CD4-positive, CD25-positive, alpha-beta regulatory T cell (primary cell): ENCODE measurements at regions not wholly inside any gene's neighbourhood (a gene's known extent, or its start where the extent isn't known, plus 50 kb on each side); places are given as distances from the start of the nearest gene placed in this dataset.

Experiments used
- ATAC-seq, 2 donors: fragments of 150-1000 bp; cut with Tn5 transposase; one replicate each; pipeline ENCODE4 v1.10.0; 2021; ENCODE audit warnings: low read depth in 2 of 2, moderate number of reproducible peaks in 2 of 2, moderate library complexity in 1 of 2
- DNase-seq, 3 donors: peaks; one replicate each; pipeline versions ENCODE4 v3.0.0 to v3.0.0-alpha.2; 2012 to 2022; ENCODE audit warnings: mixed read lengths in 1 of 3
- H3K27ac ChIP-seq: one replicate; pipeline ENCODE4 v1.7.0; 2013; ENCODE audit warnings: mild to moderate bottlenecking, low read length; ENCODE audit not compliant: insufficient read depth, poor library complexity, severe bottlenecking
- H3K27me3 ChIP-seq: one replicate; pipeline ENCODE4 v1.7.0; 2013; ENCODE audit warnings: low read length; ENCODE audit not compliant: control insufficient read depth, insufficient read depth
- H3K36me3 ChIP-seq: one replicate; pipeline ENCODE4 v1.7.0; 2013; ENCODE audit warnings: mild to moderate bottlenecking, low read length, moderate library complexity; ENCODE audit not compliant: control insufficient read depth, insufficient read depth
- H3K4me1 ChIP-seq: 2 replicates; pipeline ENCODE4 v1.7.0; 2013; ENCODE audit warnings: mild to moderate bottlenecking, low read length; ENCODE audit not compliant: insufficient read depth, control insufficient read depth, poor library complexity, severe bottlenecking
- H3K4me3 ChIP-seq: one replicate; pipeline ENCODE4 v1.7.0; 2013; ENCODE audit warnings: low read depth, mild to moderate bottlenecking, low read length, moderate library complexity
- H3K9me3 ChIP-seq, 2 experiments: 1 replicate in 1 of 2; 2 replicates in 1 of 2; pipeline ENCODE4 v1.7.0; 2013; ENCODE audit warnings: low read length in 2 of 2, mild to moderate bottlenecking in 1 of 2, moderate library complexity in 1 of 2; ENCODE audit not compliant: control insufficient read depth in 2 of 2
- H3K27ac Mint-ChIP-seq, 3 donors: one replicate each; pipeline ENCODE4 v1.8.0; 2020 to 2022; ENCODE audit warnings: mild to moderate bottlenecking in 3 of 3, mixed read lengths in 3 of 3, moderate library complexity in 2 of 3
- H3K27me3 Mint-ChIP-seq: one replicate; pipeline ENCODE4 v1.8.0; 2022; ENCODE audit warnings: mild to moderate bottlenecking, mixed read lengths
- H3K36me3 Mint-ChIP-seq: one replicate; pipeline ENCODE4 v1.8.0; 2020; ENCODE audit warnings: mixed read lengths
- H3K4me1 Mint-ChIP-seq, 4 donors: one replicate each; pipeline ENCODE4 v1.8.0; 2020 to 2022; ENCODE audit warnings: mixed read lengths in 4 of 4, mild to moderate bottlenecking in 1 of 4
- H3K4me3 Mint-ChIP-seq, 4 donors: one replicate each; pipeline ENCODE4 v1.8.0; 2020 to 2022; ENCODE audit warnings: mild to moderate bottlenecking in 4 of 4, mixed read lengths in 4 of 4, moderate library complexity in 3 of 4
- H3K9me3 Mint-ChIP-seq, 7 donors: one replicate each; pipeline ENCODE4 v1.8.0; 2020 to 2022; ENCODE audit warnings: mixed read lengths in 7 of 7, mild to moderate bottlenecking in 3 of 7, moderate library complexity in 2 of 7

DNA sequence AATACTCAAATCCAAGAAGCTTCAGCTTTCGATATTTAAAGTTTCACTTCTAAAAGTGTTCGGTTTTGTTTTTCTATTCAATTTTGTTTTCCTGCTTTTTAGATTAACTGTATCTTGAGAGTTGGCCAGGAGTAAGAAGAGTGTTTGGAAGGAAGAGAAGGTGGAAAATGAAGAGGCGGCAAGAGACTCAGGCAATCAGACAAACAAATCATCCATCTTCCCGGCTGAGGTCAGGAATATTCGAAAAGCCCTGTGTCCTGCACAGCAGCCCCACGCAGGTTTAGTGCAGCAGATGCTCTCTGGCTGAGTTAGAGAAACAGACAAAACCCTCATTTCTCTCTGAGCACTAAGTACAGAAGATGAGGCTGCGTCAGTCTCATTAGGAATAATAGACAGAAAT is 330.3 kb upstream of the NOCT start:
- DNase-seq (no peak), ATAC-seq (no peak)
- Mint-ChIP-seq H3K27ac (no peak overlapping the region), H3K4me1 (no peaks in the 10 kb centered on the region), H3K36me3 (no peaks in the 10 kb centered on the region), H3K27me3 (peaks cover 11% of the 10 kb centered on the region), H3K4me3 (no peak overlapping the region), H3K9me3 (peaks cover 0 to 2% (median 0%) of the 10 kb centered on the region in 7 donors)
- Histone ChIP-seq H3K4me1 (no peaks in the 10 kb centered on the region), H3K27ac (no peak overlapping the region), H3K4me3 (no peak overlapping the region), H3K27me3 (no peaks in the 10 kb centered on the region), H3K9me3 (no peaks in the 10 kb centered on the region), H3K36me3 (no peaks in the 10 kb centered on the region)

DNA sequence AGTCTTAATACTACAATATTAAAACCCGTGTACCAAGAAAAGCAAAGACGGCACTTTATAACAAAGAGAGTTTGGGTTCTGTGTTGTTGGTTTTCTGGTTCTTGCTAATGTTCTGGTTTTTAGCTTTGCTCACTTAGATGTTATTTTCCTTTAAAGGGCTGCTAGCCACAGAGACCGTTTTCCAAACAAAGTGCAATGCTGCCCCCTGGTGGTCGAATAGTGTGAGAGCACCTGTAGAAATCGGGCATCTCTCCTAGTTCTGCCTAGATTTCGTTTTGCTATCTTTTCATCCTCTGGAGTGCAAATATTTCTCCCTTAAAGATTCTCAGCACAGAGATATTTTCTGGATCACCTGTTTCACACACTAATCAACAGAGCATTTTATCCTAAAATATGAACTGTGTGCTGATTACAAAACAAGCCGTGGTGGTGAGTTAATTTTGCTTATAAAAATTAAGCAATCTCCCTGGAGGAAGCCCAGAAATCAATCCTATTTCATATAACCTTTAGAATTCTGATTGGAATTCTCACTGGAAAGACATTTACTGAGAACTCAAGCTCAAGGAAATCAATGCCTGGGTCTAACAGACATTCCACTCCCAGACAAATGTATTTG is 334.5 kb upstream of the NOCT start:
- Histone ChIP-seq H3K36me3 (no peaks in the 10 kb centered on the region), H3K4me3 (no peak overlapping the region), H3K9me3 (no peaks in the 10 kb centered on the region), H3K4me1 (no peaks in the 10 kb centered on the region), H3K27me3 (no peaks in the 10 kb centered on the region), H3K27ac (no peak overlapping the region)
- no peak overlapping the region for H3K27ac Mint-ChIP-seq
- DNase-seq (peak; percentile 29 to 59 (median 34)), ATAC-seq (peak in 1 of 2 donors; percentile 50)
- H3K27me3 Mint-ChIP-seq = peaks cover 11% of the 10 kb centered on the region
- no peak overlapping the region for H3K4me3 Mint-ChIP-seq
- H3K36me3 Mint-ChIP-seq = no peaks in the 10 kb centered on the region
- H3K9me3 Mint-ChIP-seq = peaks cover 0 to 2% (median 0%) of the 10 kb centered on the region in 7 donors
- no peaks in the 10 kb centered on the region for H3K4me1 Mint-ChIP-seq

DNA sequence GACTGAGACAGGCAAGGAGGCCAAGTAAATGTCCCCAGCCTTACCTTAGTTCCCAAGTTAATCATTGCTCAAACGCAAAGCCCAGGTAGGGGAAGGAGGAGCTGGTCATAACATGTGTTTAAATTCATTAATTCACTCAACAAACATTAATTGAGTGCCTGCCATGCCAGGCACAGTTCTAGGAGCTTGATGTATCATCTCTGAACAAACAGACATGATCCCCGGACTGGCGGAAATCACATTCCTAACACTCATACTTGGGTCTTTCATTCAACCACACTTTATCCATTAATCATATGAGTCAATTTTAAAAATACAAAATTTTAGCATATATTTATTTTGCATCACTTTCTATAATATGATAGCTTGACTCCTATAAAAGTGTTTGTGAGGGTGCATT is 335.3 kb upstream of the NOCT start:
- Mint-ChIP-seq H3K4me3 (no peak overlapping the region), H3K27ac (peak overlapping the region in 1 of 3 donors; percentile 12)

DNA sequence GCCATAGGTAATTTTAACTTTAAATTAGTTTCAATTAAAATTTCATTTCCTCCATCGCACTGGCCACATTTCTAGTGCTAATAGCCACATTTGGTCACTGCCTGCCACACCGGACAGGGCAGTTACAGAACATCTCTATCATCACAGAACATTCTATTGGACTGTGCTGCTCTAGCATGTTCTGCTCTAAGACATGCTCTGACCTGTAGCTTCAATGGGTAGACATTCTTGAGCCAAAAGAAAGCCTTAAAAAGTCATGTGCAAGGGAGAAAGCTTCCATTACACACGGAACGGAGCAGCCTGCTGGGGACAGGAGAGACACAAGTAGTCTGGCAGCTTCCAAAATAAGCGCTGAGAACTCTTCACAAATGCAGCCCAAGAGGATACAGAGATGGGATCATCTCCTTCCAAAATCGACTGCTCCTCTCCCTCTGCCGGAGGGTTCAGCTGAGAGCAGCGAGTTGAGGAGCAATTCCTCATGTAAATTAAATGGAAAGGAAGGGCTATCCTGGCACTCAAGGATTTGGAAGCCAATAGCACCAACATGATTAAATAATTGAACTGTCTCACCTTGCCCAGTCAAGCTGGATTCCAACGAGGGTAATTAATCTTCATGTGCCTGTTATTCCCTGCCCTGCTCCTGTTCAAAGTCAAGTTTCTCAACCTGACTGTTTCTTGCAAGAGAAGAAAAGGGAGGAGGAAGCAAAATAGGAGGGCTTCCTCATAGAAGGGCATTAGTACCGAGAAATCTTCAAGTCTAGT is 336.4 kb upstream of the NOCT start:
- Mint-ChIP-seq H3K4me1 (no peaks in the 10 kb centered on the region), H3K27ac (no peak overlapping the region), H3K27me3 (peaks cover 4% of the 10 kb centered on the region), H3K4me3 (no peak overlapping the region), H3K9me3 (peaks cover 0 to 2% (median 0%) of the 10 kb centered on the region in 7 donors), H3K36me3 (no peaks in the 10 kb centered on the region)
- DNase-seq (no peak), ATAC-seq (no peak)
- no peaks in the 10 kb centered on the region for H3K27me3 ChIP-seq
- no peaks in the 10 kb centered on the region for H3K4me1 ChIP-seq
- H3K9me3 ChIP-seq = no peaks in the 10 kb centered on the region
- no peaks in the 10 kb centered on the region for H3K36me3 ChIP-seq
- H3K4me3 ChIP-seq = no peak overlapping the region
- H3K27ac ChIP-seq = no peak overlapping the region

More for the DNA sequence above, 335.3 kb upstream of the NOCT start:
- H3K27ac ChIP-seq = no peak overlapping the region
- ATAC-seq (no peak), DNase-seq (no peak)
- H3K9me3 ChIP-seq = no peaks in the 10 kb centered on the region
- H3K4me1 Mint-ChIP-seq = no peaks in the 10 kb centered on the region
- H3K9me3 Mint-ChIP-seq = peaks cover 0 to 2% (median 0%) of the 10 kb centered on the region in 7 donors
- peaks cover 9% of the 10 kb centered on the region for H3K27me3 Mint-ChIP-seq
- H3K36me3 Mint-ChIP-seq = no peaks in the 10 kb centered on the region
- H3K27me3 ChIP-seq = no peaks in the 10 kb centered on the region
- H3K36me3 ChIP-seq = no peaks in the 10 kb centered on the region
- H3K4me3 ChIP-seq = no peak overlapping the region
- no peaks in the 10 kb centered on the region for H3K4me1 ChIP-seq

DNA sequence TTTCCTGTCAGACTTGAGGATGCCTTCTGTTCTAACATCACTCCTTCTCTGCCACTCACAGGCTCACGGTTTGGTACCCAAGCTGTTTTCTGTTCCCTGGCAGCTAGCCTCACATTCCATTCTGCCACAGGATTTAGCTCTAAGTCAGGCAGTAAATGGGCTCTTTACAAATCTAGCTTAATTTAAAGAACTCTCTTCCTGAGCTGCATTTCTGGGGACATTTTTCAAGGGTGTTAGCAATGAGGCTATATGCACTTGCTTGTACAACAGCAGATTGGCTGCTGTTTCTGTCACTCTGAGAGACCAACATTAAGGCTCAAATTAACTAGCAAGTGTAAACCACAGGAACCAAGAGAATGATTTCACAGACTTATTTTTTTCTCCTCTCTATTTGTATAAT is 337.8 kb upstream of the NOCT start:
- Histone ChIP-seq H3K9me3 (no peaks in the 10 kb centered on the region), H3K4me1 (no peaks in the 10 kb centered on the region), H3K27ac (no peak overlapping the region), H3K27me3 (no peaks in the 10 kb centered on the region), H3K36me3 (no peaks in the 10 kb centered on the region), H3K4me3 (no peak overlapping the region)
- H3K9me3 Mint-ChIP-seq = peaks cover 0 to 4% (median 0%) of the 10 kb centered on the region in 7 donors
- ATAC-seq (no peak), DNase-seq (no peak)
- peaks cover 4% of the 10 kb centered on the region for H3K27me3 Mint-ChIP-seq
- H3K4me3 Mint-ChIP-seq = no peak overlapping the region
- no peak overlapping the region for H3K27ac Mint-ChIP-seq
- no peaks in the 10 kb centered on the region for H3K36me3 Mint-ChIP-seq
- H3K4me1 Mint-ChIP-seq = no peaks in the 10 kb centered on the region

DNA sequence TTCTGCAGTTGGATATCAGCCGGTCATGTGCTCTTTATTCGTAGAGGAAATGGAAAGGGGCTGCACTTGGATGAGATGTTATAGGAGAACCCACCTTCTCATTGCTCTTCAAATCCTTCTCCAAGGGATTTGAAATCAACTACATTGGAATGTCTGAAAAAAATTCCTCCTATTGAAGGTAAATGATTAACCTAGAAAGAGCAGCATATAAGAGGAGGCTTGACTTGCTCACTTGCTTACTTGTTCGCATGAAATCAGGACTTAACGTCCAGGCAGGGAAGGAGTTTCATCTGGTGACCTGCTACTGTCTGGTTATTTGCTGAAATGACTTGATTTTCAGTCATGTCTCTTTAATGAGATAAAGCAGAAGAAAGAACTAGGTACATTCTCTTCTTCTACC is 338.4 kb upstream of the NOCT start:
- Histone ChIP-seq H3K27me3 (no peaks in the 10 kb centered on the region), H3K4me3 (no peak overlapping the region), H3K36me3 (no peaks in the 10 kb centered on the region), H3K4me1 (no peaks in the 10 kb centered on the region), H3K27ac (no peak overlapping the region), H3K9me3 (no peaks in the 10 kb centered on the region)
- Mint-ChIP-seq H3K36me3 (no peaks in the 10 kb centered on the region), H3K4me3 (no peak overlapping the region), H3K27me3 (peaks cover 4% of the 10 kb centered on the region), H3K9me3 (peaks cover 0 to 4% (median 0%) of the 10 kb centered on the region in 7 donors), H3K27ac (no peak overlapping the region), H3K4me1 (no peaks in the 10 kb centered on the region)
- DNase-seq (no peak), ATAC-seq (no peak)

DNA sequence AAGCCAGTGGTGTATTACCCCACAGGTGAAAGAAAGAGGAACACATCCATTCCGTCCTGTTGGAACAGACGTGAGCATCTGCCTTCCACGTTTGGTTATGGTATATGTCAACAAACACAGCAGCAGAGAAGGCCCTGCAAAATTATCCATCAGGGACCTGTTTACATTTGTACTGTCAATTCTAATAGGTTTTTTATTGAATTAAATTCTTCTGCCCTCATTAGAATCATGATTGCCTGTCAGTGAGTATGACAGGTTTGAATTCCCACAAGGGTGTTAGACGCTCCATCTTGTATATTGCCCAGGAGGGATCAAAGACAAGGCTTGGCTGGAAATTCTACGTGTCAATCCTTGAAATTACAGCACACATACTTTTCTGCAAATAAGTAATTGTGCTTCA is 339.9 kb upstream of the NOCT start:
- H3K9me3 Mint-ChIP-seq = peaks cover 0 to 4% (median 0%) of the 10 kb centered on the region in 7 donors
- H3K36me3 Mint-ChIP-seq = no peaks in the 10 kb centered on the region
- Histone ChIP-seq H3K27ac (no peak overlapping the region), H3K4me1 (no peaks in the 10 kb centered on the region), H3K9me3 (no peaks in the 10 kb centered on the region), H3K4me3 (no peak overlapping the region), H3K36me3 (no peaks in the 10 kb centered on the region), H3K27me3 (no peaks in the 10 kb centered on the region)
- ATAC-seq (no peak), DNase-seq (no peak)
- H3K4me3 Mint-ChIP-seq = no peak overlapping the region
- H3K27me3 Mint-ChIP-seq = no peaks in the 10 kb centered on the region
- H3K4me1 Mint-ChIP-seq = no peaks in the 10 kb centered on the region
- no peak overlapping the region for H3K27ac Mint-ChIP-seq

- no peaks in the 10 kb centered on the region for H3K27me3 ChIP-seq
- Mint-ChIP-seq H3K4me1 (no peaks in the 10 kb centered on the region), H3K4me3 (no peak overlapping the region), H3K9me3 (peaks cover 0 to 4% (median 0%) of the 10 kb centered on the region in 7 donors), H3K27ac (no peak overlapping the region), H3K27me3 (no peaks in the 10 kb centered on the region), H3K36me3 (no peaks in the 10 kb centered on the region)
- no peak for ATAC-seq
- no peaks in the 10 kb centered on the region for H3K9me3 ChIP-seq
- no peaks in the 10 kb centered on the region for H3K36me3 ChIP-seq
- no peak for DNase-seq
- no peak overlapping the region for H3K4me3 ChIP-seq
- no peaks in the 10 kb centered on the region for H3K4me1 ChIP-seq
- no peak overlapping the region for H3K27ac ChIP-seq
These were observed 341.4 kb upstream of the NOCT start for GRCh38 chr4:138674209-138674608.
